ENCODE measurements at regions not wholly inside any gene's neighbourhood (a gene's known extent, or its start where the extent isn't known, plus 50 kb on each side); places are given as distances from the start of the nearest gene placed in this dataset.
"Not testable (repeated sequence)": the region's sequence is repeated elsewhere in the genome, so short reads cannot be mapped to it uniquely, and the experiment has no call there.

GRCh38 chr13:69226427-69226826 lies 881.2 kb upstream of the ATXN8OS start (continued):
- TF ChIP-seq RNF2 (IDR thresholded peaks at IDR 0.05; ENCODE audit: borderline replicate concordance, low read depth, low read length, missing control alignments, poor library complexity, severe bottlenecking) = no peak

GRCh38 chr13:69221633-69222498 lies 885.8 kb upstream of the ATXN8OS start:
- CTCF ChIA-PET (ENCODE audit: partially characterized antibody) = interaction anchor here (1.2 kb wide), 1 partner anchor 67 kb away, joined by 3 read pairs; no protein-coding TSS in a partner anchor
- H3K9ac ChIP-seq (replicated peaks in 1 of 4; ENCODE audit: extremely low read depth in 1 of 4, low read depth in 3 of 4, low read length in 3 of 4); H3K23me2 ChIP-seq (ENCODE audit: low read depth, low read length); POLR2A ChIA-PET (ENCODE audit: partially characterized antibody); DNase-seq (ENCODE audit: low read depth in 1 of 2, low spot score in 2 of 2); H3K79me2 ChIP-seq (ENCODE audit: control insufficient read depth in 1 of 2, insufficient read depth in 2 of 2, low read length in 2 of 2); H2AK5ac ChIP-seq (ENCODE audit: low read depth, low read length); H3K27me3 ChIP-seq (replicated peaks in 1 of 4; ENCODE audit: control insufficient read depth in 3 of 4, extremely low read depth in 1 of 4, insufficient read depth in 3 of 4, low read length in 3 of 4); H3K23ac ChIP-seq (ENCODE audit: insufficient read length); H3K9me3 ChIP-seq (ENCODE audit: insufficient read depth in 2 of 2, low read depth in 1 of 2, low read length in 1 of 2); H3K36me3 ChIP-seq (ENCODE audit: control insufficient read depth in 2 of 4, insufficient read depth in 4 of 4, low read length in 3 of 4); H3K4me2 ChIP-seq (ENCODE audit: insufficient read depth in 1 of 2, low read depth in 2 of 2, low read length in 2 of 2); H2BK20ac ChIP-seq (ENCODE audit: low read length); H3K4me1 ChIP-seq (replicated peaks in 1 of 4; ENCODE audit: control insufficient read depth in 3 of 4, insufficient read depth in 4 of 4, low read length in 3 of 4); H2BK5ac ChIP-seq (ENCODE audit: low read depth, low read length); H2AFZ ChIP-seq (ENCODE audit: low read length); H3K18ac ChIP-seq (ENCODE audit: extremely low read depth, low read length); H4K8ac ChIP-seq (ENCODE audit: extremely low read depth, insufficient read depth, low read length); FAIRE-seq; H4K20me1 ChIP-seq (replicated peaks in 1 of 2; ENCODE audit: control insufficient read depth in 1 of 2, insufficient read depth in 2 of 2, low read length in 2 of 2); H3K14ac ChIP-seq (ENCODE audit: insufficient read length); H3K4ac ChIP-seq (replicated peaks; ENCODE audit: insufficient read length, low read depth, low read length); H3K4me3 ChIP-seq (ENCODE audit: extremely low read depth in 1 of 4, insufficient read depth in 2 of 4, low read depth in 3 of 4, low read length in 4 of 4); H4K91ac ChIP-seq (replicated peaks; ENCODE audit: insufficient read length, low read length); H3K27ac ChIP-seq (ENCODE audit: low read depth, low read length); H3K79me1 ChIP-seq (ENCODE audit: low read depth, low read length); H2BK15ac ChIP-seq (ENCODE audit: low read length); H2BK120ac ChIP-seq (replicated peaks; ENCODE audit: low read depth, low read length); H2BK12ac ChIP-seq (ENCODE audit: low read depth, low read length); H4K5ac ChIP-seq (ENCODE audit: insufficient read length, low read depth, low read length); H3K56ac ChIP-seq (replicated peaks; ENCODE audit: insufficient read length, low read depth, low read length): not testable (repeated sequence)
- 96% methylated on average over 22 of the region's 22 CpGs; no CpG with 5 or more reads in 1 of the 2 experiments for WGBS, 2 experiments (ENCODE audit: extremely low coverage in 1 of 2, insufficient coverage in 1 of 2, insufficient read length in 1 of 2, insufficient replicate concordance in 2 of 2, low coverage in 1 of 2, low lambda C conversion rate in 2 of 2, missing lambda C conversion rate in 1 of 2)

Data from H1 (cell line).